ENCODE measurements at regions not wholly inside any gene's neighbourhood (a gene's known extent, or its start where the extent isn't known, plus 50 kb on each side); places are given as distances from the start of the nearest gene placed in this dataset.

- TF ChIP-seq ZNF274 (IDR thresholded peaks at IDR 0.05; ENCODE audit: low read depth, low read length) = no peak
- no peak for TF ChIP-seq YY1 (IDR thresholded peaks at IDR 0.05; ENCODE audit: insufficient read depth, insufficient read length)
- no peak for TF ChIP-seq SUZ12 (IDR thresholded peaks at IDR 0.05; ENCODE audit: extremely low read depth, insufficient read depth, insufficient read length)
Observed at GRCh38 chr13:71339005-71339404, 528.0 kb downstream of the DACH1 start.
